ENCODE measurements at regions not wholly inside any gene's neighbourhood (a gene's known extent, or its start where the extent isn't known, plus 50 kb on each side); places are given as distances from the start of the nearest gene placed in this dataset.

DNA sequence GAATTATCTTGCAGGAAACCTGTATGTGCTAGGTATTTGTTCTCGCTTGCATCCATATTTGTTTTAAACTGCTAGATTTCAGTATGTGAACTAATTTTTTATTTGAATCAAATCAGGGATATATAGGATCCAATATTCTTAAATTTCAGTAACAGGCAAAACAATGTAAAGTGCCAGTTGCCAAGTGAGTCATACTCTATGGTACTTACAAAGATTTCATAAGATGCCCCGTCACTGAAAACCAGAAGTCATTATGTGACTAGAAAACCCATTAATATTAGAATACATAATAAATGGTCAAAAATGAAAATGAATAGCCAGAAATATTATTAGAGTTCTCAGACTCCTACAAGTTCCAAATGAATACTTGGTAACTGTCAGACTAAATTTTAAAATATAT lies 481.2 kb downstream of the TFAP2A start:
- TF ChIP-seq, protein P1, sequence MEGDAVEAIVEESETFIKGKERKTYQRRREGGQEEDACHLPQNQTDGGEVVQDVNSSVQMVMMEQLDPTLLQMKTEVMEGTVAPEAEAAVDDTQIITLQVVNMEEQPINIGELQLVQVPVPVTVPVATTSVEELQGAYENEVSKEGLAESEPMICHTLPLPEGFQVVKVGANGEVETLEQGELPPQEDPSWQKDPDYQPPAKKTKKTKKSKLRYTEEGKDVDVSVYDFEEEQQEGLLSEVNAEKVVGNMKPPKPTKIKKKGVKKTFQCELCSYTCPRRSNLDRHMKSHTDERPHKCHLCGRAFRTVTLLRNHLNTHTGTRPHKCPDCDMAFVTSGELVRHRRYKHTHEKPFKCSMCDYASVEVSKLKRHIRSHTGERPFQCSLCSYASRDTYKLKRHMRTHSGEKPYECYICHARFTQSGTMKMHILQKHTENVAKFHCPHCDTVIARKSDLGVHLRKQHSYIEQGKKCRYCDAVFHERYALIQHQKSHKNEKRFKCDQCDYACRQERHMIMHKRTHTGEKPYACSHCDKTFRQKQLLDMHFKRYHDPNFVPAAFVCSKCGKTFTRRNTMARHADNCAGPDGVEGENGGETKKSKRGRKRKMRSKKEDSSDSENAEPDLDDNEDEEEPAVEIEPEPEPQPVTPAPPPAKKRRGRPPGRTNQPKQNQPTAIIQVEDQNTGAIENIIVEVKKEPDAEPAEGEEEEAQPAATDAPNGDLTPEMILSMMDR (IDR thresholded peaks at IDR 0.05; ENCODE audit: poor library complexity, severe bottlenecking) = no peak
- Histone ChIP-seq H3K27me3 (ENCODE audit: insufficient read depth, poor library complexity, severe bottlenecking) (no peaks in the 10 kb centered on the region), H3K4me3 (ENCODE audit: severe bottlenecking) (no peak overlapping the region), H3K36me3 (ENCODE audit: low read depth) (no peaks in the 10 kb centered on the region), H3K9me3 (ENCODE audit: severe bottlenecking) (no peaks in the 10 kb centered on the region), H3K4me1 (ENCODE audit: insufficient read depth, poor library complexity, severe bottlenecking) (peaks cover 8% of the 10 kb centered on the region), H3K27ac (ENCODE audit: poor library complexity, severe bottlenecking) (no peak overlapping the region)
- ATAC-seq (ENCODE audit: low read depth) (peak; percentile 66; the same call in 2 of the 3 replicates), DNase-seq (ENCODE audit: low spot score) (no peak)

GRCh38 chr6:9927275-9927674 lies 487.6 kb downstream of the TFAP2A start:
- Histone ChIP-seq H3K36me3 (ENCODE audit: low read depth) (no peaks in the 10 kb centered on the region), H3K4me3 (ENCODE audit: severe bottlenecking) (no peak overlapping the region), H3K4me1 (ENCODE audit: insufficient read depth, poor library complexity, severe bottlenecking) (no peaks in the 10 kb centered on the region), H3K9me3 (ENCODE audit: severe bottlenecking) (no peaks in the 10 kb centered on the region), H3K27me3 (ENCODE audit: insufficient read depth, poor library complexity, severe bottlenecking) (no peaks in the 10 kb centered on the region), H3K27ac (ENCODE audit: poor library complexity, severe bottlenecking) (no peak overlapping the region)
- no peak for ATAC-seq (ENCODE audit: low read depth)
- no peak for DNase-seq (ENCODE audit: low spot score)
- TF ChIP-seq, protein P1 (IDR thresholded peaks at IDR 0.05; ENCODE audit: poor library complexity, severe bottlenecking) = no peak

- Histone ChIP-seq H3K4me3 (ENCODE audit: severe bottlenecking) (no peak overlapping the region), H3K27me3 (ENCODE audit: insufficient read depth, poor library complexity, severe bottlenecking) (no peaks in the 10 kb centered on the region), H3K27ac (ENCODE audit: poor library complexity, severe bottlenecking) (no peak overlapping the region), H3K4me1 (ENCODE audit: insufficient read depth, poor library complexity, severe bottlenecking) (no peaks in the 10 kb centered on the region), H3K36me3 (ENCODE audit: low read depth) (no peaks in the 10 kb centered on the region), H3K9me3 (ENCODE audit: severe bottlenecking) (no peaks in the 10 kb centered on the region)
- no peak for DNase-seq (ENCODE audit: low spot score)
- no peak for ATAC-seq (ENCODE audit: low read depth)
- TF ChIP-seq, protein P1 (IDR thresholded peaks at IDR 0.05; ENCODE audit: poor library complexity, severe bottlenecking) = no peak
Measured at GRCh38 chr6:9924971-9925370, 489.9 kb downstream of the TFAP2A start.

GRCh38 chr6:9921366-9921765 lies 493.5 kb downstream of the TFAP2A start:
- no peak for DNase-seq (ENCODE audit: low spot score)
- Histone ChIP-seq H3K4me3 (ENCODE audit: severe bottlenecking) (no peak overlapping the region), H3K27me3 (ENCODE audit: insufficient read depth, poor library complexity, severe bottlenecking) (no peaks in the 10 kb centered on the region), H3K4me1 (ENCODE audit: insufficient read depth, poor library complexity, severe bottlenecking) (no peaks in the 10 kb centered on the region), H3K9me3 (ENCODE audit: severe bottlenecking) (no peaks in the 10 kb centered on the region), H3K27ac (ENCODE audit: poor library complexity, severe bottlenecking) (no peak overlapping the region), H3K36me3 (ENCODE audit: low read depth) (no peaks in the 10 kb centered on the region)
- TF ChIP-seq, protein P1 (IDR thresholded peaks at IDR 0.05; ENCODE audit: poor library complexity, severe bottlenecking) = no peak
- ATAC-seq (ENCODE audit: low read depth) = no peak

DNA sequence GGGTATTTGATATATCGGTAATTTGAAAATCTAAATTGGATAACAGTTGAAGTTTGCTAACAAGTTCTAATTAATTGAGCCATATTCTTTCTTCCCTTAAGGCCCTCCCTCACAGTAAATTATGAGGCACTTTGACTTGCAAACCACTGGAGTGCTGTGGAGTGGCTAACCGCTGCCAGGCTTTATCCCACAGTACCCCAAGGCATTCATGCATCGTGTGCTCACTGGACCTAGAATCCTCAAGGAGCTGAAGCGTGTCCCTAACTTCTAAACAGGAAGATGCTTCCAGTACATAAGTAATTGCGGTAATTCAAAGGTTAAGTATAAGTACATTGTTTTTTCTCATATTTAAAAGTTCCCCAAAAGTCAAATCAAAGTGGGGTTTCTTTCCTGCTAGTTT lies 499.9 kb downstream of the TFAP2A start:
- TF ChIP-seq, protein P1 (IDR thresholded peaks at IDR 0.05; ENCODE audit: poor library complexity, severe bottlenecking) = no peak
- no peak for ATAC-seq (ENCODE audit: low read depth)
- no peak for DNase-seq (ENCODE audit: low spot score)
- no peaks in the 10 kb centered on the region for H3K27me3 ChIP-seq (ENCODE audit: insufficient read depth, poor library complexity, severe bottlenecking)
- H3K9me3 ChIP-seq (ENCODE audit: severe bottlenecking) = no peaks in the 10 kb centered on the region
- H3K27ac ChIP-seq (ENCODE audit: poor library complexity, severe bottlenecking) = no peak overlapping the region
- H3K36me3 ChIP-seq (ENCODE audit: low read depth) = no peaks in the 10 kb centered on the region
- H3K4me3 ChIP-seq (ENCODE audit: severe bottlenecking) = no peak overlapping the region
- no peaks in the 10 kb centered on the region for H3K4me1 ChIP-seq (ENCODE audit: insufficient read depth, poor library complexity, severe bottlenecking)
